SK-N-SH treated with all-trans-retinoic acid at 6 μM for 48 hours (cell line): ENCODE measurements at regions not wholly inside any gene's neighbourhood (a gene's known extent, or its start where the extent isn't known, plus 50 kb on each side); places are given as distances from the start of the nearest gene placed in this dataset.

Experiments used
- ATAC-seq: fragments of 200-7000 bp; cut with Tn5 transposase; 3 replicates; pipeline ENCODE4 v1.9.1; 2020; ENCODE audit warnings: mild to moderate bottlenecking, moderate library complexity
- ARNTL ChIP-seq: fragments of 450-650 bp; formaldehyde crosslinking; IDR thresholded peaks from 2 replicates; pipeline ENCODE4 v1.5.0; 2020; ENCODE audit warnings: low read depth, mild to moderate bottlenecking, moderate library complexity, borderline replicate concordance
- BACH2 ChIP-seq: fragments of 250-450 bp; sonication (Bioruptor Pico); IDR thresholded peaks from 2 replicates; pipeline ENCODE4 v1.9.0; 2021; ENCODE audit warnings: mild to moderate bottlenecking, borderline replicate concordance
- CREB5 ChIP-seq: fragments of 250-450 bp; sonication (Bioruptor Pico); IDR thresholded peaks from 2 replicates; pipeline ENCODE4 v1.5.1; 2020; ENCODE audit warnings: low read depth, mild to moderate bottlenecking, moderate library complexity
- CSDC2 ChIP-seq: fragments of 250-450 bp; sonication (Bioruptor Pico); IDR thresholded peaks from 2 replicates; pipeline ENCODE4 v1.5.0; 2020; ENCODE audit warnings: mild to moderate bottlenecking, moderate library complexity
- CSRNP3 ChIP-seq: fragments of 250-450 bp; sonication (Bioruptor Pico); IDR thresholded peaks from 2 replicates; pipeline ENCODE4 v1.5.1; 2021; ENCODE audit warnings: mild to moderate bottlenecking, moderate library complexity
- ESRRG ChIP-seq: fragments of 250-450 bp; sonication (Bioruptor Pico); IDR thresholded peaks from 2 replicates; pipeline ENCODE4 v1.6.1; 2021; ENCODE audit warnings: mild to moderate bottlenecking
- GLIS3 ChIP-seq: fragments of 250-450 bp; sonication (Bioruptor Pico); IDR thresholded peaks from 2 replicates; pipeline ENCODE4 v1.5.0; 2020; ENCODE audit warnings: mild to moderate bottlenecking, moderate library complexity
- ISL1 ChIP-seq: fragments of 250-450 bp; sonication (Bioruptor Pico); IDR thresholded peaks from 2 replicates; pipeline ENCODE4 v2.1.2; 2022; ENCODE audit warnings: mild to moderate bottlenecking, moderate library complexity
- OSR1 ChIP-seq: fragments of 250-450 bp; sonication (Bioruptor Pico); IDR thresholded peaks from 2 replicates; pipeline ENCODE4 v1.8.0; 2022; ENCODE audit warnings: moderate library complexity, mild to moderate bottlenecking, inconsistent platforms
- PATZ1 ChIP-seq: fragments of 250-450 bp; sonication (Bioruptor Pico); IDR thresholded peaks from 2 replicates; pipeline ENCODE4 v1.8.0; 2020; ENCODE audit warnings: mild to moderate bottlenecking, moderate library complexity, borderline replicate concordance
- POU6F1 ChIP-seq: fragments of 250-450 bp; sonication (Bioruptor Pico); IDR thresholded peaks from 2 replicates; pipeline ENCODE4 v1.8.0; 2021; ENCODE audit warnings: low read depth, mild to moderate bottlenecking, moderate library complexity, borderline replicate concordance
- PPARA ChIP-seq: fragments of 250-450 bp; sonication (Bioruptor Pico); IDR thresholded peaks from 2 replicates; pipeline ENCODE4 v1.5.0; 2020; ENCODE audit warnings: mild to moderate bottlenecking, borderline replicate concordance
- RARB ChIP-seq: fragments of 250-450 bp; sonication (Bioruptor Pico); IDR thresholded peaks from 2 replicates; pipeline ENCODE4 v1.8.0; 2021; ENCODE audit warnings: mild to moderate bottlenecking, moderate library complexity
- SNAI2 ChIP-seq: fragments of 250-450 bp; sonication (Bioruptor Pico); IDR thresholded peaks from 2 replicates; pipeline ENCODE4 v1.5.0; 2020; ENCODE audit warnings: mild to moderate bottlenecking, moderate library complexity
- TCF4 ChIP-seq: fragments of 250-450 bp; sonication (Bioruptor Pico); IDR thresholded peaks from 2 replicates; pipeline ENCODE4 v1.8.0; 2021; ENCODE audit warnings: mild to moderate bottlenecking, moderate library complexity, borderline replicate concordance
- TOX ChIP-seq: fragments of 250-450 bp; sonication (Bioruptor Pico); IDR thresholded peaks from 2 replicates; pipeline ENCODE4 v1.8.0; 2021; ENCODE audit warnings: mild to moderate bottlenecking, moderate library complexity, borderline replicate concordance
- TSHZ2 ChIP-seq: fragments of 250-450 bp; sonication (Bioruptor Pico); IDR thresholded peaks from 2 replicates; pipeline ENCODE4 v1.5.0; 2020; ENCODE audit warnings: mild to moderate bottlenecking, moderate library complexity
- ZC3H10 ChIP-seq: fragments of 250-450 bp; sonication (Bioruptor Pico); IDR thresholded peaks from 2 replicates; pipeline ENCODE4 v1.5.1; 2021; ENCODE audit warnings: mild to moderate bottlenecking, moderate library complexity
- ZFP3 ChIP-seq: fragments of 250-450 bp; sonication (Bioruptor Pico); IDR thresholded peaks from 2 replicates; pipeline ENCODE4 v1.5.0; 2020; ENCODE audit warnings: mild to moderate bottlenecking, moderate library complexity
- ZFP30 ChIP-seq: fragments of 450-650 bp; formaldehyde crosslinking; IDR thresholded peaks from 2 replicates; pipeline ENCODE4 v1.5.0; 2022; ENCODE audit warnings: mild to moderate bottlenecking, moderate library complexity
- ZNF565 ChIP-seq: fragments of 450-650 bp; formaldehyde crosslinking; conservative IDR thresholded peaks from 2 replicates; pipeline ENCODE4 v1.5.0; 2020; ENCODE audit warnings: low read depth, mild to moderate bottlenecking, moderate library complexity
- ZNF70 ChIP-seq: fragments of 450-650 bp; formaldehyde crosslinking; IDR thresholded peaks from 2 replicates; pipeline ENCODE4 v1.5.0; 2020; ENCODE audit warnings: mild to moderate bottlenecking, moderate library complexity
- ZNF8 ChIP-seq: fragments of 450-650 bp; formaldehyde crosslinking; IDR thresholded peaks from 2 replicates; pipeline ENCODE4 v1.5.0; 2020; ENCODE audit warnings: mild to moderate bottlenecking, moderate library complexity

- TF ChIP-seq CREB5 (CRISPR knock-in tag) (no peak), SNAI2 (CRISPR knock-in tag) (no peak), PPARA (CRISPR knock-in tag) (no peak), CSDC2 (CRISPR knock-in tag) (no peak), ISL1 (no peak)
These were observed 84.8 kb upstream of the RALY start (continued) for GRCh38 chr20:33908868-33909267.

- TF ChIP-seq ZFP30, result peak; percentile 77
- TF ChIP-seq CSRNP3 (CRISPR knock-in tag), result peak; percentile 85; the same call in 1 of the 2 replicates
- TF ChIP-seq ARNTL, result no peak
- TF ChIP-seq ISL1, result peak; percentile 98
- peak; percentile 97 for TF ChIP-seq ESRRG (CRISPR knock-in tag)
- TF ChIP-seq CREB5 (CRISPR knock-in tag), result peak; percentile 85
- TF ChIP-seq RARB, result peak; percentile 84; the same call in 1 of the 2 replicates
- peak; percentile 99 for TF ChIP-seq PATZ1 (CRISPR knock-in tag)
- TF ChIP-seq TSHZ2 (CRISPR knock-in tag), result peak; percentile 82; the same call in 1 of the 2 replicates
- peak; percentile 95 for TF ChIP-seq ZC3H10 (CRISPR knock-in tag)
- TF ChIP-seq GLIS3 (CRISPR knock-in tag), result peak; percentile 99
- peak; percentile 96 for TF ChIP-seq ZFP3 (CRISPR knock-in tag)
- no peak for TF ChIP-seq BACH2 (CRISPR knock-in tag)
- no peak for TF ChIP-seq PPARA (CRISPR knock-in tag)
- peak; percentile 50 for TF ChIP-seq ZNF70
- peak; percentile 100 for TF ChIP-seq CSDC2 (CRISPR knock-in tag)
- TF ChIP-seq TOX, result peak; percentile 96
- 0 out of 2 replicates have a peak, but pooled peaks have one; percentile 33 for TF ChIP-seq POU6F1 (CRISPR knock-in tag)
- TF ChIP-seq SNAI2 (CRISPR knock-in tag), result peak; percentile 100
- peak; percentile 93; the same call in 1 of the 2 replicates for TF ChIP-seq ZNF565 (CRISPR knock-in tag)
- TF ChIP-seq ZNF8 (CRISPR knock-in tag), result peak; percentile 79; the same call in 1 of the 2 replicates
- TF ChIP-seq OSR1 (CRISPR knock-in tag), result peak; percentile 98
- TF ChIP-seq TCF4 (CRISPR knock-in tag), result peak; percentile 50; the same call in 1 of the 2 replicates
- ATAC-seq, result peak; percentile 84
These were observed 84.3 kb upstream of the RALY start for GRCh38 chr20:33909331-33909921.
